ENCODE measurements at regions not wholly inside any gene's neighbourhood (a gene's known extent, or its start where the extent isn't known, plus 50 kb on each side); places are given as distances from the start of the nearest gene placed in this dataset.

DNA sequence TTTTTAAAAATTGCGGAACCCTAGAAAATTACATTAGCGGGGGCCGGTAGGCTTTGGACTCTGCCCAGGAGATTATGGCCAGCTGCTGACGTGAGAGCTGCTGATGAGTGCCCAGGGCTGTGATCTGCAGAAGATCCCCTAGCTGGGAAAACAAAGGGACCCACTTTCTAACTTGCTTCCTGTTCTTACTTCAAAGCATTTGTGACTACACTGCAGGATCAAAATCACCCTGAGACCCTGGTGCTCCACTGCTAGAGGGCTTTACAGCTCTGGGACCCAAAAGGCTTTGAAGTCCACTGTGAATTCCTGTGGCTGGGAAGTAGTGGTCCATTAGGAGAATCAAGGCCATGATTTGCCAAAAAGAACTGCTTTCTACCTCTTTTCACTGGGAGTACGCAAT lies 499.4 kb upstream of the AKR1E2 start:
- no peak for ATAC-seq
- intact Hi-C loops (cut with DNase I, micrococcal nuclease): no loop called here
- DNase-seq: no peak

DNA sequence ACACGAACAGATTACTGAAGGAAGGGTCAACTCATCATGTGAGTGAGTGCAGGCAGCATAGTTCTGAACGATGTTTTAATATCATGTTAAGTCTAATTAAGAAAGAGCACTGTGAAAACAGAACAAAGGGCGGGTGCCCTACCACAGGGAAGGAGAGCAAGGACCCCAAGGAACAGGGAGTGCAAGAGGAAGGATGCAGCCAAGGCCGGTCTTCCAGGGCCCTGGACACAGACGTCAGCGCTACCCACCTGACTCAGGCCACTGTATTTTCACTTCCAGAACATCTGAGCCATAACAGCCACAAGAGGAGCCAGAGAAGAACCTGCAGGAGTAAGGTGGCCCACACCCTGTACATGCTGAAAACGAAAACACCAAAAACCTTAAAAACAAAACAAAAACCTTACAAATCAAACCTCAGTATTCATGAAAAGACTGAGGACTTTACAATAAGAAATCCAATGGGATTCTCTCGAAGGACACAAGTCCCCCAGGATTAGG lies 506.1 kb upstream of the AKR1E2 start:
- ATAC-seq (no peak), DNase-seq (no peak)
- intact Hi-C loops (cut with DNase I, micrococcal nuclease): no loop called here

DNA sequence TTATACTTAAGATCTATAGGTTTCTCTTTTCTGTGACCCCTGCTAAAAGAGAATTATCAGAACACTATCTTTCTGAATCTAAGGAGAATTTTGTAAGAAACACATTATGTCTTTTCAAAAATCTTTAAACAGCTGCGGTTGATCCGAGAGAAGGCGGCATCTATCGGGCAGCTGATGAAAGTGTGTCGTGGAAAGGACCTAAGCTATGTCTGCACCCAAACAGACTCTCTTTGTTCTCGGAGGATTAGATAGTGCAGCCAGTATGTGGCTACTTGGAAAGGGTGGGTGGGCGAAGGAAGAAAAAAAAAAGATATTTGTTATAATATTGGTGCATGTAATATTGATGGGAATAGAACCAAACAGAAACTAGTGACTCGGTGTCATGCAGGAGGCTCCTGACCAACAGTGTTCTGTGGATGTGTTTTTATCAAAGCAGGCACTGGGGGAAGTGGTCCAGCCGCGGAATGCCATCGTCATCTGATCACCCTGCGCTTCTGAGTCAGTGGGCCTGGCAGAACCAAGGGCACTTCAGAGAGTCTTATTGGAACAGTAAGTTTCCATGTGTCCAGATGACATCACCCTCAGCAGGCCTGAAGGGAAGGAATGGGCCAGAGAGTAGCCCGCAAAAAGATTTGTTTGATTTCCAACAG lies 509.7 kb upstream of the AKR1E2 start:
- ATAC-seq (no peak), DNase-seq (no peak)
- intact Hi-C loops (cut with DNase I, micrococcal nuclease): no loop called here

DNA sequence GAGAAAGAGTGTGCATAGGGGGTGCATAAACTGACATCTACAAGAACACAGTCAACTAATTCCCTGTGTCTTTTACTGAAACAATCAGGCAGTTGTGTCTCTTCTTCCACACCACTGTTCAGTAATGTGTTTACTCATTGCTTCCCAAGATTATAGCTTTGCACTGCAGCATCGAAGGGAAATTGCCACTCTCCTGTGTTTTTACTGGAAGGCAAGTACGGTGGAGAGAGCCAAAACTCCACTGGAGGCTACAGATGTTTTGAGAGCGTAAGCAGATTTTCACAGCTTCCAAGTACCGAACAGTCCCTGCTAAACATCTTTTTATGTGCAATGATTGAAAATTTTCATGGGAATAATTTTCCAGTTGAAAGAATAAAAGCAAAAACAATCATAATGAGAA lies 510.5 kb upstream of the AKR1E2 start:
- intact Hi-C loops (cut with DNase I, micrococcal nuclease): no loop called here
- DNase-seq: no peak
- no peak for ATAC-seq

DNA sequence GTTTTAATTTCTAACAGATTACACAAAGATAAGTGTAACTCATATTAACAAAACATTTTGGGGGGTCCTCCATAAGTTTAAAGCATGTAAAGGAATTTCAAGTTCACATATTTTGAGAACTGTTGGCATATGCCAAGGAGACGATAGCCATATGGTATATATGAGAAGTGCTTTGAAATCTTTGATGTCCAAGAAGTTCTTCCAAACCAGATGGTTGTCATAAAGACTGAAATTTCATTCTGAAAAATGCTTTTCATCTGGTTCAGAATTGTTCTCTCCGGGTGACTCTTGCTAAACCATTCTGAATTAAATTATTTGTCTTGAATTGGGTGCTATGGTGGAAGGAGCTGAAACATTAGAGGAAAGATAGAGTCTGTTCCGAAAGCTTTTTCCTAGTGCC lies 513.0 kb upstream of the AKR1E2 start:
- intact Hi-C loops (cut with DNase I, micrococcal nuclease): no loop called here
- ATAC-seq: no peak
- no peak for DNase-seq

DNA sequence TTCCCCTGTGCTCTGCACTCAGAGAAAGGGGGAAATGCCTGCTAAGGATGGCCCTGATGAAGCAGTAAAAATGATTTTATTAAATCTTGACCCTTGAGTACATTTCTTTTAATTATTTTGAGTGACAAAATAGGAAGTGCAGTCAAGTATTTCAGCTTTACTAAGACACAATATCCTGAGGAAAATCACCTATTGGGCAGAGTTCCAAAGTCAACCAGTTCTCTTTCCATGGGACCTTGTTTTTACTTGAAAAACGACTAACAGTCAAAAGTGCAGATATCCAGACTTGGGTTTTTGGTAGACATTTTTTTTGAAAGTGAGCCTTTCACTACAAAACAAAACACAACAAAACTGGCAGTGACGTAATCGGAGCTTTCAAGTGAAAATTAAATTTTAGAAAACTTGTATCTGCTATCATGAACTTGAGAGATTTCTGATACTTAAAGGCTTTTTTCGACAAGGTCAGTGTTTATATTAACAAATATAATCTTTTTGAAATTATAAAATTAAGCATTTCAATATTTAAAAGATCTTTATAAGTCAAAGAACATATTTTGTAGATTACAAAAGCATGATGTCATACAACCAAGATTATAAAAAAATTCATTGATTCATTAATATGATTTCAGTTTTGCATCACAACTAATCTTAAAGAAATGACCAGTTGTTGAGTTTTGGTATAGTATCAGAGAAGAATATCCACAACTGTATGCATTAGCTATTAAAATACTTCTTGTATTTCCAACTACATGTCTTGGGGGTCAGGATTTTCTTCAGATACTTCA lies 513.8 kb upstream of the AKR1E2 start:
- ATAC-seq: no peak
- DNase-seq: no peak
- intact Hi-C loops (cut with DNase I, micrococcal nuclease): no loop called here

DNA sequence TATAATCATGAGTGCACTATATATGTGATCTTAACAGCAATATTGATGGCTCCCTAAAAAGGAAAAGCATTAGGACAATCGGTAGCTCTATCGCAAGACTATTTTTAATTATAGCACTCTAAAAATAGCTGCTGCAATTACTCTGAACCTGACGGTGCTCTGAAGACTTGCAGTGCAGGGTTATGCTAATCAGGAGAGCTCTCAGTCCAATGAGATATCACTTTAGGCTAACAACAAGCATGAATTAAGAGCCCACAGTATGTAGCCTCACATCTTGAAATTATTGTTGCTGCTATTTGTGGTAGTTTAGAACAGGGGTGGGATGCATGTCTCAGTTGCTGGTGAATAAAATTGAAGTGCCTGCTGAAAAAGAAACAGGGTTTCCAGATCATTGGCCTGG lies 515.8 kb upstream of the AKR1E2 start:
- no peak for ATAC-seq
- intact Hi-C loops (cut with DNase I, micrococcal nuclease): no loop called here
- no peak for DNase-seq

DNA sequence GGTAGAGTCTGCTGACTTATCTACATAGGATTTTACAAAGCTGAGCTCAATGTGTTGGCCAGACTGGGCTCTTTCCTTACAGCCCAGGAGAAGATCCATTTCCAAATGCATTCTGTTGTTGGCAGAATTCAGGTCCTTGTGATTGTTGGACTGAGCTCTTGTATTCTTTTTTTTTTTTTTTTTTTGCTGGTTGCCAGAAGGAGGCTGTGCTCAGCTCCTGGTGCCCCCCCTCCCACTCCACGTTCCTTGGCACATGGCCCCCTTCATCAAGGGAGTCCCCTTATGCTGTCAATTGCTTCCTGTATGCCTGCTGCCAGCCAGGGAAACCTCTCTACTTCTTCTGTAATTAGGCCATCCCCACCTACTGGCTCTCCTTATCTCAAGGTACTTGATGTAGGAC lies 518.1 kb upstream of the AKR1E2 start:
- DNase-seq: no peak
- ATAC-seq: no peak
- intact Hi-C loops (cut with DNase I, micrococcal nuclease): no loop called here

DNA sequence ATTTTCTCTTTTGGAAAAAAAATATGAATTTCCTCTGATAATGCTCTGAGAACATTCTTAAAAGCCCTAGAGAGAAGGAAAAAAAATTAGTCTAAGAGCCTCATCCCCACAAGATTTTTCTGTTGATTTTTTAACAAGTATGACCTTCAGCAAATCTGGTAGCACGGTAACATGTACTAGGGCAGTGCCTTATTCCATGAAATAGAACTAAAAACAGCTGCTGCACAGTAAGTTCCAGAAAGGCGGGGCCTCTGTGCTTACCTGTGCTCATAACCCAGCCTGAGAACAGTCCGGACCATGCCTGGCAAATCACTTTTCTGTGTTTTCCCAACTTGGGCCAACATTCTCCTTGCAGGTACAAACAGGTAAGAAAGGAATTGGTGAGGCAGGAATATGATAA lies 519.1 kb upstream of the AKR1E2 start:
- intact Hi-C loops (cut with DNase I, micrococcal nuclease): no loop called here
- ATAC-seq (no peak), DNase-seq (peak in 1 of 2 donors; percentile 9)

DNA sequence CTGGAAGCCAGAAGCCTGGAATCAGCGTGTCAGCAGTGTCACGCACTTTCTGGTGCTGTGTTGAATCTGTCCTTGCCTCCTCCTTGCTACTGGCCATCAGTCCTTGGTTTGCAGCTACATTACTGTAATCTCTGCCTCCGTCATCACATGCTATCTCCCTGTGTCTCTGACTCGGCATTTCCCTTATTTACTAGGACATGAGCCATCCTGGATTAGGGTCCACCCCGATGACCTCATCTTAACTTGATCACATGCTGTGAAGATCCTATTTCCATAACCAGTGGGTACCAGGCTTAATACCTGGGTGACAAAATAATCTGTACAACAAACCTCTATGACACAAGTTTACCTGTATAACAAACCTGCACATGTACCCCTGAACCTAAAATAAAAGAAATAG lies 518.0 kb upstream of the KLF6 start:
- no peak for DNase-seq
- no peak for ATAC-seq
- intact Hi-C loops (cut with DNase I, micrococcal nuclease): no loop called here

DNA sequence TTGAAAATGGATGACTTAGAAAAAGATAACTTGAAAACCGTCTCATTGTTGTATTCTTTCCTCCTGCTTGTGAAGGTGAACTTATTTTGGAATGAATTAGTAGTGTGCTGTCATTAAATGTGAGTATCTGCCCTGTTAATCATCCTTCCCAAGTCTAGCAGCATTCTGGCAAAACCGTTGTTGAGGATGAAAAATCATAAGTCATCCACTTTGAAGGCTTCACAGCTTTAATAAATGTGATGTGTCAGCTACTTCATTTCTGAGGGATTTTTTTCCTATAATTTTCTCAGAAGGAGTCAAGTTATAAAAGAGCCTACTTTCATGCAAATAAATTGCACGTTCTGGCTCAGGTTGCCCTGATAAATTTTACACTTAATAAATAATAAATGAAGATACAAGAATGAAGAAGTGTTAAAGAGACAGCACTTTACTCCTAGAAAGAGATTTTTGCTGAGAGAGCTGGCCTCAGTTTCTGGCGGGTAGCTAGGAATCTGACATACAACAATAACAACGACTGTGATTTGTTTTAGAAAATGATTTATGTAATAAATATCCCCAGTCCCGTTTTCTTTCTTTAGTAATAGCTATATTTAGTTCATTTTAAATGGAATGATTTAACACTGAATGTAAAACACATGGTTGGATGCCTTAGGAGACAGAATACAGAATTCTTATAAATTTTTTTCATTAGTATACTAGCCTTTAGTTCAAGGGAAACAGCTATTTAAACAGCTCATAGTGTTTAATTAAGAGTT lies 516.5 kb upstream of the KLF6 start:
- no peak for ATAC-seq
- intact Hi-C loops (cut with DNase I, micrococcal nuclease): no loop called here

DNA sequence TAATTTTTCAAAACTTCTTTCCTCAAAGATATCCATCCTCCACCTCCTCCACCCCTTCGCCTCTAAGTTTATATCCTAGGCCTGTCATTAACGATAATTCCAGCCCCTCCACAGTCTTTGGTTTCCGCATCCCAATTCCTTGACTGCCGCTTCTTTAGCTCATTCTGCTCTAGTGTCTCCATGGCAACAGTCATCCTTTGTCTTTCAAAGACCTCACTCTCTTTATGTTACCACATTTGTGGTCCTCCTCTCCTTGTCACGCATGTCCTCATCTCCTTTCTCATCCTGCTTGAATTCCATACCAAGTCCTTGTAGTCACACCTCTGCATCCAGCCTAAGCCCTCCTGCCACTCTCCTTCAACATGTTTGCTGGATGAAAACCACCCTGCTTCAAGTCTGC lies 511.2 kb upstream of the KLF6 start:
- DNase-seq: no peak
- no peak for ATAC-seq
- intact Hi-C loops (cut with DNase I, micrococcal nuclease): no loop called here

More for the DNA sequence above, 516.5 kb upstream of the KLF6 start:
- no peak for DNase-seq

DNA sequence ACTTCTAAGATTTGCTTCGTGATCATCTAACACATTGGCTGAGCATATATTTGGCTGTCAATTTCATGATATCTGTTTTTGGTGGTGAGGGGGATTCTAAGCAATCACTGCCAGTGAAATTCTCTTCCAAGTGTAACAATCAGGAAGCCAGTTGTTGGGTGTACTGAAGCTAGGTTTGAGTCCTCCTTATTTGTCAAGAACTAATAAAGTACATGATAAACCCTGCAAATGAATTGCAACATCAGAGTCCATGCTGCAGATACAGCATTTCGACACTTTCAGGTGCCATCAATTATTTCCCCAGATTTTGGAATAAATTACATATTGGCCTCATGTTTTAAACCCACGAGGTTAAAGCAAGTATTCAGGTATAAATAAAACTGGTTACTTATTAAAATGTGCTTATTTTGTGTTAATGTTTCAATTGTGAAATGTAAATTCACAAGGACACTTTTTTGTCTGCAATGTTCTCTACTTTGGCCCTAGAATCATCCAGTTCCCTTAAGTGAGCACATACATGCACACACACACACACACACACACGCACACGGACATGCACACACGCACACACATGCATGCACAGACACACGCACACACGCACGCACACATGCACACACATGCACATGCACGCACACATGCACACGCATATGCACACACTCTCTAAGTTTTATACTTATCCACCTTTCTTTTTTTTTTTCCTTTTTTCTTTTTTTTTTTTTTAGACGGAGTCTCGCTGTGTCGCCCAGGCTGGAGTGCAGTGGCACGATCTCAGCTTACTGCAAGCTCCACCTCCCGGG lies 510.2 kb upstream of the KLF6 start:
- ATAC-seq (no peak), DNase-seq (no peak)
- intact Hi-C loops (cut with DNase I, micrococcal nuclease): no loop called here

DNA sequence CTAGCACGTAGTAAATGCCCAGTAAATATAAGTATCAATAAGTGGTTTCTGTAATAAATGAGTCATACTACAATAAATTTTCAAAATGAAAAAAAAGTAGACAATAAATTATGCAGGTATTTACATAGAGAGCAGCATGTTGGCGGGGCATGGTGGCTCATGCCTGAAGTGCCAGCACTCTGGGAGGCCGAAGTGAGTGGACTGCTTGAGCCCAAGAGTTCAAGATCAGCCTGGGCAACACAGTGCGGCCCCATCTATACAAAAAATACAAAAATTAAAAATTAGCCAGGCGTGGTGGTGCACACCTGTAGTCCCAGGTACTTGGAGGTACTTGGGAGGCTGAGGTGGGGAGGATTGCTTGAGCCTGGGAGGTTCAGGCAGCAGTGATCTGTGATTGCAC lies 509.3 kb upstream of the KLF6 start:
- ATAC-seq: no peak
- DNase-seq: no peak
- intact Hi-C loops (cut with DNase I, micrococcal nuclease): no loop called here

DNA sequence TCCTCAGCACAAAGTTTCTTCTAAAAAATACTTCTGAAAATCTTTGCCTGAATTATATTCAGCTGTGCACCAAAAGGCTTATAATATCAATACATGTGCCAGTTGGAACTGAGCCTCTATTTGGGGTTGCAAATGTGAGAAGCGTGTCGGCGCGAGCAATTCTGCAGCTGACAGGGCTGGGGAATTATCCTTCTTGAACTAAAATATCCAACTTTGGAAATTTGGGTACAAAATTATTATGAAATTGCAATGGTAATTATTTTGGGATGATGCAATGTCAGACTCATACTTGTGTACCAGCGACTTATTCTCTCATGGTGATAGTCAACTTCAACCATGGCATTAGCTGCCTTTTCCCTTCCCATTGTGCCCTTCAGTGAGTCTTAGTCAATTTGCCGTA lies 507.0 kb upstream of the KLF6 start:
- no peak for ATAC-seq
- DNase-seq: no peak
- intact Hi-C loops (cut with DNase I, micrococcal nuclease): no loop called here

DNA sequence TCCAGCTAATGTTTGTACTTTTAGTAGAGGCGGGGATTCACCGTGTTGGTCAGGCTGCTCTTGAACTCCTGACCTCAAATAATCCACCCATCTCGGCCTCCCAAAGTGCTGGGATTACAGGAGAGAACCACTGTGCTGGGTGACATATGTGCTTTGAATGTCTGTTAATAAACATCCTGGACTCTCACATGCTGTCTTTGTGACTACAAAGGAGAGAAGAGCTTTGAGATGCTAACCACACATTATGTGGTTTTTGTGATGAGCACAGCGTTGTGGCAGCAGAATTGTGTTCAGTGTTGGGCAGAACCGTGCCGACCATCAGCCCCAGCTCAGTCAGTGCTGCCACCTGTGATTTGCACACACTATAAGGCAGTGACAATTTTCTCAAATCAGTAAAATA lies 500.1 kb upstream of the KLF6 start:
- DNase-seq (no peak), ATAC-seq (no peak)
- intact Hi-C loops (cut with DNase I, micrococcal nuclease): no loop called here

DNA sequence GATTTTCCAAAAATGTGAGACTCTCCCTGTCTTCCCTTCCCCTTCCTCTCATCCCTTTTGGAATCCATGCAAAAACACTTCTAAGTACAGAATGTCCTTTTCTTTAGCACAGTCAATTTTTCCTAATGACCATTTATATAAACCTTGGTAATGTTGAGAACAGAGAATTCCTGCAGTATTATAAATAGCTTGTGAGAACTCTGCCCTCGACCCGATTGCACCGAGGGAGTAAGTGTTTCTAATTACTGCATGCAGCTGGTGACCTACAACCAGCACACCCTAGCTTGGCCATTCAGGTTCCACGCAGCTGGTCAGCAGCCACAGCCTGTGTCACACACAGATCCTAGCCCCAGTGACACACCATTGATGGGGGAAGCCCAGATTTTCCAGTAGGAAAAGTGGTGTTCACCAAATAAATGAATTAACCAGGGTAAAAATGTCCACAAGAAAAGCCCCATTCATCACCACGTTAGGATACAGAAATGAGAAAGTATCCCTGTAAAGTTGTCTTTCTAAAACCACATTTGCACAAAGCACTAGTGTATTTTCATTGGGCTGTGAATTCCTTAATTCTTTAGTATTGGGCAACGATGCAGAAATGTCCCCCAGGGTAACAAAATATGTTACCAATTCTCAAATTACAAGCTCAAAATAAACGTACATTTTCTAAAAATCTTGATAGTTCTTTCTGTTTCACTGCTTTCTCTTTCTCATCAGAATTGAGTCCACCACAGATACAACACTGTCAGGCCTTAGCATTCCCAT lies 499.0 kb upstream of the KLF6 start:
- intact Hi-C loops (cut with DNase I, micrococcal nuclease): no loop called here
- DNase-seq (peak in 1 of 2 donors; percentile 37), ATAC-seq (no peak)

DNA sequence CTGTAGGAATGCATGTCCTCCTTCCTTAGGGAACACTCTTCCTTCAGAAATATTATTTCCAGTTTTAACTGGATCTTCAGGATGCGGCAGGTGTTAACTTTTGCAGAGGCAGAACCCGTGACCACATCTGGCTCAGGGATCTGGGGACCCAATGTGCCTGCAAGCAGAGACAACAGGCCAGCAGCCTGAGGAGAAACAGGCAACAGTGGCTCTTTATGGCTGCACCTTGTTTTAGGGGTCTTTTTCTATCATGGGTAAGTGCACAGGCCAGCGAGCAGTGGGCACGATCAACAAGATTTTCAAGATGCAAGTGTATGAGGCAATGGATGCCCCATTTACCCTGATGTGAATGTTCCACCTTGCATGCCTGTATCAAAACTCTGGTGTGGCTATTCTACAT lies 497.5 kb upstream of the KLF6 start:
- DNase-seq (no peak), ATAC-seq (no peak)
- intact Hi-C loops (cut with DNase I, micrococcal nuclease): no loop called here
